ENCODE measurements at regions not wholly inside any gene's neighbourhood (a gene's known extent, or its start where the extent isn't known, plus 50 kb on each side); places are given as distances from the start of the nearest gene placed in this dataset.

GRCh38 chr6:56347526-56347925 lies 100.1 kb upstream of the COL21A1 start:
- no peak overlapping the region for H3K4me3 ChIP-seq
- no peaks in the 10 kb centered on the region for H3K4me1 ChIP-seq
- no peak overlapping the region for H3K27ac ChIP-seq
- no peaks in the 10 kb centered on the region for H3K36me3 ChIP-seq
- DNase-seq, result no peak
- TF ChIP-seq CTCF (IDR thresholded peaks at IDR 0.05), result no peak
- H3K27me3 ChIP-seq, result no peaks in the 10 kb centered on the region
- H3K9me3 ChIP-seq, result no peaks in the 10 kb centered on the region
- intact Hi-C loops (cut with DNase I), result no loop called here

GRCh38 chr6:56346958-56347357 lies 99.6 kb upstream of the COL21A1 start:
- H3K9me3 ChIP-seq, result no peaks in the 10 kb centered on the region
- no peaks in the 10 kb centered on the region for H3K4me1 ChIP-seq
- DNase-seq, result no peak
- intact Hi-C loops (cut with DNase I), result no loop called here
- no peaks in the 10 kb centered on the region for H3K36me3 ChIP-seq
- no peaks in the 10 kb centered on the region for H3K27me3 ChIP-seq
- H3K4me3 ChIP-seq, result no peak overlapping the region
- 92 to 100% methylated on average over 3 to 4 of the region's 4 CpGs for whole genome bisulfite sequencing, 2 donors
- TF ChIP-seq CTCF (IDR thresholded peaks at IDR 0.05), result no peak
- no peak for TF ChIP-seq POLR2A (IDR thresholded peaks at IDR 0.05)
- no peak overlapping the region for H3K27ac ChIP-seq

- no peaks in the 10 kb centered on the region for H3K4me1 ChIP-seq
- no peaks in the 10 kb centered on the region for H3K36me3 ChIP-seq
- no peak overlapping the region for H3K4me3 ChIP-seq
- H3K27ac ChIP-seq, result no peak overlapping the region
- TF ChIP-seq POLR2A (IDR thresholded peaks at IDR 0.05) (no peak), CTCF (IDR thresholded peaks at IDR 0.05) (no peak)
- no peaks in the 10 kb centered on the region for H3K27me3 ChIP-seq
- no peak for DNase-seq
- WGBS, 2 donors, result 77 to 82% methylated on average over 6 of the region's 6 CpGs
- intact Hi-C loops (cut with DNase I), result no loop called here
- no peaks in the 10 kb centered on the region for H3K9me3 ChIP-seq
Observed at GRCh38 chr6:56345376-56345995, 98.1 kb upstream of the COL21A1 start.

- WGBS, 2 donors, result 82 to 86% methylated on average over 2 of the region's 2 CpGs
- Histone ChIP-seq H3K27ac (no peak overlapping the region), H3K27me3 (no peaks in the 10 kb centered on the region), H3K9me3 (no peaks in the 10 kb centered on the region), H3K4me3 (no peak overlapping the region), H3K4me1 (no peaks in the 10 kb centered on the region), H3K36me3 (no peaks in the 10 kb centered on the region)
- TF ChIP-seq CTCF (IDR thresholded peaks at IDR 0.05) (no peak), POLR2A (IDR thresholded peaks at IDR 0.05) (no peak)
- intact Hi-C loops (cut with DNase I), result no loop called here
- no peak for DNase-seq
Observed at GRCh38 chr6:56343295-56343694, 95.9 kb upstream of the COL21A1 start.

- WGBS, 2 donors, result 33 to 59% methylated on average over 3 of the region's 3 CpGs
- no peaks in the 10 kb centered on the region for H3K36me3 ChIP-seq
- no peaks in the 10 kb centered on the region for H3K4me1 ChIP-seq
- H3K27me3 ChIP-seq, result no peaks in the 10 kb centered on the region
- no peak overlapping the region for H3K27ac ChIP-seq
- no peak overlapping the region for H3K4me3 ChIP-seq
- H3K9me3 ChIP-seq, result no peaks in the 10 kb centered on the region
- intact Hi-C loops (cut with DNase I), result no loop called here
- TF ChIP-seq CTCF (IDR thresholded peaks at IDR 0.05) (no peak), POLR2A (IDR thresholded peaks at IDR 0.05) (no peak)
- no peak for DNase-seq
Observed at GRCh38 chr6:56339524-56339923, 92.1 kb upstream of the COL21A1 start.
